ENCODE measurements at regions not wholly inside any gene's neighbourhood (a gene's known extent, or its start where the extent isn't known, plus 50 kb on each side); places are given as distances from the start of the nearest gene placed in this dataset.

DNA sequence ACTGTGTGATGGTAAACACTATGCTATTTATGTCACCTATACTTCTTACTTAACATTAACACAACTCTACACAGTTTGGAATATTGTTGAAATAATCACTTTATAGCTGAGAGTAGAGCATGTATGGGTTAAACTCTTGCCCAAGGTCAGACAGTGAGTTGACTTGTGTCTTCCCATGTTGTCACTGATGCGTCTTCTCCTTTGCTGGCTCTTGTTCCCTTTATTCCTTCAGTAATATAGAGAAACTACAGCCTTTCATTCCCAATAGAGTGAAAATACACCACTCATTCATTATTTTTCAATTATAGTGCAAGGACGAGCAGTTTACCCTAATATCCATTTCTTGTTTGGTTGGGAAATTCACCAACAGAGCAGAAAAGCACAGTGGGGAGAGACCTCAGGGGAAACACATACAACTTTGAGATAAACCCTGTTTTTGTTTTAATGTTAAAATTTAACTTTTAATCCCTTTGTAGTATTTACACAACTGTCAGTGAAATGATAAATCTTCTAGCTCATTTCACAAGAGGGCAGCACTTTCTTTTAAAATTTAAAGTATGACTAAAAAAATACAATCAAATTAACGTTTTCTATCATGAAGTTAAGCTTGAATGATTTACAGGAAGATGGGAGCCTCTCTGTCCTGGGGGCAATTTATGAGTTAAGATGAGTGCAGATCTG lies 363.0 kb downstream of the UTRN start (continued):
- TF ChIP-seq, protein P1, sequence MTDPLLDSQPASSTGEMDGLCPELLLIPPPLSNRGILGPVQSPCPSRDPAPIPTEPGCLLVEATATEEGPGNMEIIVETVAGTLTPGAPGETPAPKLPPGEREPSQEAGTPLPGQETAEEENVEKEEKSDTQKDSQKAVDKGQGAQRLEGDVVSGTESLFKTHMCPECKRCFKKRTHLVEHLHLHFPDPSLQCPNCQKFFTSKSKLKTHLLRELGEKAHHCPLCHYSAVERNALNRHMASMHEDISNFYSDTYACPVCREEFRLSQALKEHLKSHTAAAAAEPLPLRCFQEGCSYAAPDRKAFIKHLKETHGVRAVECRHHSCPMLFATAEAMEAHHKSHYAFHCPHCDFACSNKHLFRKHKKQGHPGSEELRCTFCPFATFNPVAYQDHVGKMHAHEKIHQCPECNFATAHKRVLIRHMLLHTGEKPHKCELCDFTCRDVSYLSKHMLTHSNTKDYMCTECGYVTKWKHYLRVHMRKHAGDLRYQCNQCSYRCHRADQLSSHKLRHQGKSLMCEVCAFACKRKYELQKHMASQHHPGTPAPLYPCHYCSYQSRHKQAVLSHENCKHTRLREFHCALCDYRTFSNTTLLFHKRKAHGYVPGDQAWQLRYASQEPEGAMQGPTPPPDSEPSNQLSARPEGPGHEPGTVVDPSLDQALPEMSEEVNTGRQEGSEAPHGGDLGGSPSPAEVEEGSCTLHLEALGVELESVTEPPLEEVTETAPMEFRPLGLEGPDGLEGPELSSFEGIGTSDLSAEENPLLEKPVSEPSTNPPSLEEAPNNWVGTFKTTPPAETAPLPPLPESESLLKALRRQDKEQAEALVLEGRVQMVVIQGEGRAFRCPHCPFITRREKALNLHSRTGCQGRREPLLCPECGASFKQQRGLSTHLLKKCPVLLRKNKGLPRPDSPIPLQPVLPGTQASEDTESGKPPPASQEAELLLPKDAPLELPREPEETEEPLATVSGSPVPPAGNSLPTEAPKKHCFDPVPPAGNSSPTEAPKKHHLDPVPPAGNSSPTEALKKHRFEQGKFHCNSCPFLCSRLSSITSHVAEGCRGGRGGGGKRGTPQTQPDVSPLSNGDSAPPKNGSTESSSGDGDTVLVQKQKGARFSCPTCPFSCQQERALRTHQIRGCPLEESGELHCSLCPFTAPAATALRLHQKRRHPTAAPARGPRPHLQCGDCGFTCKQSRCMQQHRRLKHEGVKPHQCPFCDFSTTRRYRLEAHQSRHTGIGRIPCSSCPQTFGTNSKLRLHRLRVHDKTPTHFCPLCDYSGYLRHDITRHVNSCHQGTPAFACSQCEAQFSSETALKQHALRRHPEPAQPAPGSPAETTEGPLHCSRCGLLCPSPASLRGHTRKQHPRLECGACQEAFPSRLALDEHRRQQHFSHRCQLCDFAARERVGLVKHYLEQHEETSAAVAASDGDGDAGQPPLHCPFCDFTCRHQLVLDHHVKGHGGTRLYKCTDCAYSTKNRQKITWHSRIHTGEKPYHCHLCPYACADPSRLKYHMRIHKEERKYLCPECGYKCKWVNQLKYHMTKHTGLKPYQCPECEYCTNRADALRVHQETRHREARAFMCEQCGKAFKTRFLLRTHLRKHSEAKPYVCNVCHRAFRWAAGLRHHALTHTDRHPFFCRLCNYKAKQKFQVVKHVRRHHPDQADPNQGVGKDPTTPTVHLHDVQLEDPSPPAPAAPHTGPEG (CRISPR knock-in tag; IDR thresholded peaks at IDR 0.05), result 0 out of 2 replicates have a peak, but pooled peaks have one; percentile 37
- TF ChIP-seq SIX4 (CRISPR knock-in tag; IDR thresholded peaks at IDR 0.05) (no peak), PRMT3 (CRISPR knock-in tag; IDR thresholded peaks at IDR 0.05; ENCODE audit: borderline replicate concordance, low read depth) (no peak), ZNF337 (CRISPR knock-in tag; IDR thresholded peaks at IDR 0.05; ENCODE audit: borderline replicate concordance, low read depth) (no peak), PHF21A (CRISPR knock-in tag; IDR thresholded peaks at IDR 0.05) (no peak), ZNF879 (CRISPR knock-in tag; IDR thresholded peaks at IDR 0.05) (no peak), RCOR2 (CRISPR knock-in tag; IDR thresholded peaks at IDR 0.05) (no peak; the same call in 1 of the 2 replicates), ZNF251 (CRISPR knock-in tag; IDR thresholded peaks at IDR 0.05) (no peak), RXRA (CRISPR knock-in tag; IDR thresholded peaks at IDR 0.05) (no peak), TRIM24 (CRISPR knock-in tag; IDR thresholded peaks at IDR 0.05) (no peak), HDAC6 (IDR thresholded peaks at IDR 0.05; ENCODE audit: low read depth, low read length) (no peak)
- TF ChIP-seq, protein P2, sequence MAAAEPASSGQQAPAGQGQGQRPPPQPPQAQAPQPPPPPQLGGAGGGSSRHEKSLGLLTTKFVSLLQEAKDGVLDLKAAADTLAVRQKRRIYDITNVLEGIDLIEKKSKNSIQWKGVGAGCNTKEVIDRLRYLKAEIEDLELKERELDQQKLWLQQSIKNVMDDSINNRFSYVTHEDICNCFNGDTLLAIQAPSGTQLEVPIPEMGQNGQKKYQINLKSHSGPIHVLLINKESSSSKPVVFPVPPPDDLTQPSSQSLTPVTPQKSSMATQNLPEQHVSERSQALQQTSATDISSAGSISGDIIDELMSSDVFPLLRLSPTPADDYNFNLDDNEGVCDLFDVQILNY (CRISPR knock-in tag; conservative IDR thresholded peaks at IDR 0.05), result no peak
- TF ChIP-seq, protein P3, sequence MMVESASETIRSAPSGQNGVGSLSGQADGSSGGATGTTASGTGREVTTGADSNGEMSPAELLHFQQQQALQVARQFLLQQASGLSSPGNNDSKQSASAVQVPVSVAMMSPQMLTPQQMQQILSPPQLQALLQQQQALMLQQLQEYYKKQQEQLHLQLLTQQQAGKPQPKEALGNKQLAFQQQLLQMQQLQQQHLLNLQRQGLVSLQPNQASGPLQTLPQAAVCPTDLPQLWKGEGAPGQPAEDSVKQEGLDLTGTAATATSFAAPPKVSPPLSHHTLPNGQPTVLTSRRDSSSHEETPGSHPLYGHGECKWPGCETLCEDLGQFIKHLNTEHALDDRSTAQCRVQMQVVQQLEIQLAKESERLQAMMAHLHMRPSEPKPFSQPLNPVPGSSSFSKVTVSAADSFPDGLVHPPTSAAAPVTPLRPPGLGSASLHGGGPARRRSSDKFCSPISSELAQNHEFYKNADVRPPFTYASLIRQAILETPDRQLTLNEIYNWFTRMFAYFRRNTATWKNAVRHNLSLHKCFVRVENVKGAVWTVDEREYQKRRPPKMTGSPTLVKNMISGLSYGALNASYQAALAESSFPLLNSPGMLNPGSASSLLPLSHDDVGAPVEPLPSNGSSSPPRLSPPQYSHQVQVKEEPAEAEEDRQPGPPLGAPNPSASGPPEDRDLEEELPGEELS (CRISPR knock-in tag; IDR thresholded peaks at IDR 0.05), result peak; percentile 93
- TF ChIP-seq, protein P4, sequence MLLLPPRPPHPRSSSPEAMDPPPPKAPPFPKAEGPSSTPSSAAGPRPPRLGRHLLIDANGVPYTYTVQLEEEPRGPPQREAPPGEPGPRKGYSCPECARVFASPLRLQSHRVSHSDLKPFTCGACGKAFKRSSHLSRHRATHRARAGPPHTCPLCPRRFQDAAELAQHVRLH (CRISPR knock-in tag; IDR thresholded peaks at IDR 0.05; ENCODE audit: borderline replicate concordance, low read depth), result no peak
- TF ChIP-seq, protein P5, sequence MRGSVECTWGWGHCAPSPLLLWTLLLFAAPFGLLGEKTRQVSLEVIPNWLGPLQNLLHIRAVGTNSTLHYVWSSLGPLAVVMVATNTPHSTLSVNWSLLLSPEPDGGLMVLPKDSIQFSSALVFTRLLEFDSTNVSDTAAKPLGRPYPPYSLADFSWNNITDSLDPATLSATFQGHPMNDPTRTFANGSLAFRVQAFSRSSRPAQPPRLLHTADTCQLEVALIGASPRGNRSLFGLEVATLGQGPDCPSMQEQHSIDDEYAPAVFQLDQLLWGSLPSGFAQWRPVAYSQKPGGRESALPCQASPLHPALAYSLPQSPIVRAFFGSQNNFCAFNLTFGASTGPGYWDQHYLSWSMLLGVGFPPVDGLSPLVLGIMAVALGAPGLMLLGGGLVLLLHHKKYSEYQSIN (CRISPR knock-in tag; IDR thresholded peaks at IDR 0.05; ENCODE audit: borderline replicate concordance), result no peak
- TF ChIP-seq, protein P6, sequence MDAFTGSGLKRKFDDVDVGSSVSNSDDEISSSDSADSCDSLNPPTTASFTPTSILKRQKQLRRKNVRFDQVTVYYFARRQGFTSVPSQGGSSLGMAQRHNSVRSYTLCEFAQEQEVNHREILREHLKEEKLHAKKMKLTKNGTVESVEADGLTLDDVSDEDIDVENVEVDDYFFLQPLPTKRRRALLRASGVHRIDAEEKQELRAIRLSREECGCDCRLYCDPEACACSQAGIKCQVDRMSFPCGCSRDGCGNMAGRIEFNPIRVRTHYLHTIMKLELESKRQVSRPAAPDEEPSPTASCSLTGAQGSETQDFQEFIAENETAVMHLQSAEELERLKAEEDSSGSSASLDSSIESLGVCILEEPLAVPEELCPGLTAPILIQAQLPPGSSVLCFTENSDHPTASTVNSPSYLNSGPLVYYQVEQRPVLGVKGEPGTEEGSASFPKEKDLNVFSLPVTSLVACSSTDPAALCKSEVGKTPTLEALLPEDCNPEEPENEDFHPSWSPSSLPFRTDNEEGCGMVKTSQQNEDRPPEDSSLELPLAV (CRISPR knock-in tag; conservative IDR thresholded peaks at IDR 0.05; ENCODE audit: low read depth), result no peak

Data from HepG2 (cell line).